Caco-2 (cell line): ENCODE measurements at regions not wholly inside any gene's neighbourhood (a gene's known extent, or its start where the extent isn't known, plus 50 kb on each side); places are given as distances from the start of the nearest gene placed in this dataset.

Experiments
- BruUV-seq: library from RNA; stranded (reverse); fragments of 400-500 nt; replicated peaks from 2 replicates; lab custom pipeline; 2021; lab: Mats Ljungman, UMichigan
- CTCF ChIA-PET: fragments of 300-600 bp; sonication (Branson Sonifier 250); formaldehyde crosslinking; loops from one replicate; lab custom pipeline; 2022; ENCODE audit warnings: antibody characterized with exemption; lab: Charles Lee
- POLR2A ChIA-PET: fragments of 300-600 bp; sonication (Branson Sonifier 250); formaldehyde crosslinking; loops from one replicate; lab custom pipeline; 2022; ENCODE audit warnings: antibody characterized with exemption; lab: Charles Lee
- DNase-seq, 2 experiments: peaks; one replicate each; pipeline versions ENCODE4 v3.0.0 to v3.0.0-alpha.2; 2020 to 2022
- H3K27me3 ChIP-seq: replicated peaks from 2 replicates; pipeline ENCODE4 v1.6.0; 2011; ENCODE audit warnings: low read length; ENCODE audit not compliant: control insufficient read depth, insufficient read depth
- H3K36me3 ChIP-seq: 2 replicates; pipeline ENCODE4 v1.5.1; 2011; ENCODE audit warnings: low read length; ENCODE audit not compliant: control insufficient read depth, insufficient read depth
- H3K4me1 ChIP-seq: fragments of 250-450 bp; sonication (Bioruptor Pico); 2 replicates; pipeline ENCODE4 v1.5.1; 2020; ENCODE audit warnings: mild to moderate bottlenecking
- H3K4me3 ChIP-seq: 2 replicates; pipeline ENCODE4 v1.5.1; 2011; ENCODE audit warnings: low read depth, mild to moderate bottlenecking, control low read depth, low read length
- H3K9me3 ChIP-seq: fragments of 250-450 bp; sonication (Bioruptor Pico); 2 replicates; pipeline ENCODE4 v1.5.1; 2020; ENCODE audit warnings: mild to moderate bottlenecking, moderate library complexity
- H3K27ac Mint-ChIP-seq: one replicate; pipeline ENCODE4 v1.8.0; 2022; ENCODE audit warnings: mixed read lengths; ENCODE audit not compliant: unreplicated experiment
- H3K27me3 Mint-ChIP-seq: one replicate; pipeline ENCODE4 v1.8.0; 2022; ENCODE audit warnings: mixed read lengths; ENCODE audit not compliant: insufficient read depth, unreplicated experiment
- H3K36me3 Mint-ChIP-seq: one replicate; pipeline ENCODE4 v1.8.0; 2022; ENCODE audit warnings: mild to moderate bottlenecking, mixed read lengths; ENCODE audit not compliant: insufficient read depth, unreplicated experiment
- H3K4me1 Mint-ChIP-seq: one replicate; pipeline ENCODE4 v1.8.0; 2022; ENCODE audit warnings: low read depth, mixed read lengths; ENCODE audit not compliant: unreplicated experiment
- H3K4me3 Mint-ChIP-seq: one replicate; pipeline ENCODE4 v1.8.0; 2022; ENCODE audit warnings: mild to moderate bottlenecking, moderate library complexity, mixed read lengths; ENCODE audit not compliant: unreplicated experiment
- H3K9me3 Mint-ChIP-seq: one replicate; pipeline ENCODE4 v1.8.0; 2022; ENCODE audit warnings: mixed read lengths; ENCODE audit not compliant: unreplicated experiment
- intact Hi-C: fragments of 100-400 bp; cut with micrococcal nuclease; formaldehyde crosslinking; loops from one replicate; pipeline ENCODE4 v1.10.0; 2022; ENCODE audit not compliant: unreplicated experiment
- TF ChIP-seq, protein P1 (sequence below), 2 experiments: fragments of 200-600 bp in 1 of 2; IDR thresholded peaks; 1 replicate in 1 of 2; 2 replicates in 1 of 2; pipeline versions ENCODE4 v1.5.1 to v1.8.0; 2011 to 2022; ENCODE audit warnings: antibody characterized with exemption in 1 of 2, control low read depth in 1 of 2, inconsistent platforms in 1 of 2, low read depth in 1 of 2, low read length in 1 of 2, mild to moderate bottlenecking in 1 of 2, moderate library complexity in 1 of 2; ENCODE audit not compliant: insufficient read depth in 1 of 2, severe bottlenecking in 1 of 2, unreplicated experiment in 1 of 2

DNA sequence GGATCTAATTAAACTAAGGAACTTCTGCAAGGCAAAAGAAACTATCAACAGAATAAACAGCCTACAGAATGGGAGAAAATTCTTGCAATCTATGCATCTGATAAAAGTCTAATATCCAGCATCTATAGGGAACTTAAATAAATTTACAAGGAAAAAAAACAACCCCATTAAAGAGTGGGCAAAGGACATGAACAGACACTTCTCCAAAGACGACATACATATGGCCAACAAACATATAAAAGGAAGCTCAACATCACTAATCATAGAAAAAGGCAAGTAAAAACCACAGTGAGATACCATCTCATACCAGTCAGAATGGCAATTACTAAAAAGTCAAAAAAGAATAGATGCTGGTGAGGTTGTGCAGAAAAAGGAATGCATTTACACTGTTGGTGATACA, 134.8 kb upstream of the PAQR3 start:
- Histone ChIP-seq H3K27me3 (no peaks in the 10 kb centered on the region), H3K4me3 (no peak overlapping the region), H3K9me3 (no peaks in the 10 kb centered on the region), H3K36me3 (no peaks in the 10 kb centered on the region), H3K4me1 (no peaks in the 10 kb centered on the region)
- no peak for DNase-seq
- intact Hi-C loops: no loop called here
- POLR2A ChIA-PET: no interaction called here
- H3K4me1 Mint-ChIP-seq: no peaks in the 10 kb centered on the region
- no peak overlapping the region for H3K4me3 Mint-ChIP-seq
- no peaks in the 10 kb centered on the region for H3K9me3 Mint-ChIP-seq
- BruUV-seq: no TSS peak
- no peaks in the 10 kb centered on the region for H3K36me3 Mint-ChIP-seq
- CTCF ChIA-PET: no interaction called here
- TF ChIP-seq, protein P1, sequence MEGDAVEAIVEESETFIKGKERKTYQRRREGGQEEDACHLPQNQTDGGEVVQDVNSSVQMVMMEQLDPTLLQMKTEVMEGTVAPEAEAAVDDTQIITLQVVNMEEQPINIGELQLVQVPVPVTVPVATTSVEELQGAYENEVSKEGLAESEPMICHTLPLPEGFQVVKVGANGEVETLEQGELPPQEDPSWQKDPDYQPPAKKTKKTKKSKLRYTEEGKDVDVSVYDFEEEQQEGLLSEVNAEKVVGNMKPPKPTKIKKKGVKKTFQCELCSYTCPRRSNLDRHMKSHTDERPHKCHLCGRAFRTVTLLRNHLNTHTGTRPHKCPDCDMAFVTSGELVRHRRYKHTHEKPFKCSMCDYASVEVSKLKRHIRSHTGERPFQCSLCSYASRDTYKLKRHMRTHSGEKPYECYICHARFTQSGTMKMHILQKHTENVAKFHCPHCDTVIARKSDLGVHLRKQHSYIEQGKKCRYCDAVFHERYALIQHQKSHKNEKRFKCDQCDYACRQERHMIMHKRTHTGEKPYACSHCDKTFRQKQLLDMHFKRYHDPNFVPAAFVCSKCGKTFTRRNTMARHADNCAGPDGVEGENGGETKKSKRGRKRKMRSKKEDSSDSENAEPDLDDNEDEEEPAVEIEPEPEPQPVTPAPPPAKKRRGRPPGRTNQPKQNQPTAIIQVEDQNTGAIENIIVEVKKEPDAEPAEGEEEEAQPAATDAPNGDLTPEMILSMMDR (IDR thresholded peaks at IDR 0.05; ENCODE audit: insufficient read depth in 1 of 2, low read depth in 1 of 2, low read length in 1 of 2, severe bottlenecking in 1 of 2, unreplicated experiment in 1 of 2): no peak
- H3K27me3 Mint-ChIP-seq: no peaks in the 10 kb centered on the region
- no peak overlapping the region for H3K27ac Mint-ChIP-seq

DNA sequence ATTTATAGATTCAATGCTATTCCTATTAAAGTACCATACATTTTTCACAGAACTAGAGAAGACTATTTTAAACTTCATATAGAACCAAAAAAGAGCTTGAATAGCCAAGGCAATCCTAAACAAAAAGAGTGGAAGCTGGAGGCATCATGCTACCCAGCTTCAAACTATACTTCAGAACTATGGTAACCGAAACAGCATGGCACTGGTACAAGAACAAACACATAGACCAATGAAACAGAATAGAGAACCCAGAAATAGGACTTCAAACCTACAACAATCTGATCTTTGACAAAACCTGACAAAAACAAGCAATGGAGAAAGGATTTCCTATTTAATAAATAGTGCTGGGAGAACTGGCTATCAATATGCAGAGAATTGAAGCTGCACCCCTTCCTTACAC, 134.2 kb upstream of the PAQR3 start:
- no peaks in the 10 kb centered on the region for H3K9me3 Mint-ChIP-seq
- POLR2A ChIA-PET: no interaction called here

DNA sequence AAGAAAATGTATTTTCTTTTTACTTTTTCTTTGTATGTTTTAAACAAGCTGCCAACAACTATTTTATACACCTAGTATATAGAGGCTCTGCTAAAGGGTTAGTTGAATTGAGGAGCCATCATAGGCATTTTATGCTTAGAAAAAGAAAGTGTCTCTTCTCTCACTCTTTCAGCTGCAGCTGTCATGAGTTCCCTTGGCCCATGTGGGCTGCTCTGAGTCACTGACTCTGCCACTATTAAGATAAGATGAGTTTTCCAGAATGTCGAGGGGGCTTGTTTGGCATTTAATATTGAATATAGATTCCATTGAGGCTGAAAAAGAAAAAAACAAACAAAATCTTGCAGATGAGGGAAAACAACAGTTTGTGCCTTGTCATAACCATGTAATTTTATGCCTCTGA, 126.0 kb upstream of the PAQR3 start:
- BruUV-seq: no TSS peak
- TF ChIP-seq, protein P1 (IDR thresholded peaks at IDR 0.05; ENCODE audit: insufficient read depth in 1 of 2, low read depth in 1 of 2, low read length in 1 of 2, severe bottlenecking in 1 of 2, unreplicated experiment in 1 of 2): no peak
- H3K4me1 ChIP-seq: no peaks in the 10 kb centered on the region
- no peaks in the 10 kb centered on the region for H3K27me3 ChIP-seq
- H3K9me3 ChIP-seq: no peaks in the 10 kb centered on the region
- ChIA-PET POLR2A (no interaction called here), CTCF (no interaction called here)
- Mint-ChIP-seq H3K4me3 (no peak overlapping the region), H3K27ac (no peak overlapping the region), H3K27me3 (peaks cover 14% of the 10 kb centered on the region), H3K36me3 (no peaks in the 10 kb centered on the region), H3K9me3 (no peaks in the 10 kb centered on the region), H3K4me1 (no peaks in the 10 kb centered on the region)
- no peak overlapping the region for H3K4me3 ChIP-seq
- no peaks in the 10 kb centered on the region for H3K36me3 ChIP-seq
- DNase-seq: no peak
- intact Hi-C loops: no loop called here

More for the DNA sequence above, 134.2 kb upstream of the PAQR3 start:
- intact Hi-C loops: no loop called here
- CTCF ChIA-PET: no interaction called here
- no TSS peak for BruUV-seq
- Histone ChIP-seq H3K4me3 (no peak overlapping the region), H3K9me3 (no peaks in the 10 kb centered on the region), H3K27me3 (no peaks in the 10 kb centered on the region), H3K36me3 (no peaks in the 10 kb centered on the region), H3K4me1 (no peaks in the 10 kb centered on the region)
- H3K4me3 Mint-ChIP-seq: no peak overlapping the region
- no peaks in the 10 kb centered on the region for H3K27me3 Mint-ChIP-seq
- H3K27ac Mint-ChIP-seq: no peak overlapping the region
- no peak for DNase-seq
- TF ChIP-seq, protein P1 (IDR thresholded peaks at IDR 0.05; ENCODE audit: insufficient read depth in 1 of 2, low read depth in 1 of 2, low read length in 1 of 2, severe bottlenecking in 1 of 2, unreplicated experiment in 1 of 2): no peak
- H3K4me1 Mint-ChIP-seq: no peaks in the 10 kb centered on the region
- H3K36me3 Mint-ChIP-seq: no peaks in the 10 kb centered on the region
